Islet precursor cell (in vitro differentiated cells): ENCODE measurements at regions not wholly inside any gene's neighbourhood (a gene's known extent, or its start where the extent isn't known, plus 50 kb on each side); places are given as distances from the start of the nearest gene placed in this dataset.
A peak's percentile ranks its signal among the peaks of the same experiment; 100 is the strongest.
"Not testable (repeated sequence)": the region's sequence is repeated elsewhere in the genome, so short reads cannot be mapped to it uniquely, and the experiment has no call there.

Experiments
- DNase-seq: peaks from one replicate; pipeline ENCODE4 v3.0.0-alpha.2; 2018

DNA sequence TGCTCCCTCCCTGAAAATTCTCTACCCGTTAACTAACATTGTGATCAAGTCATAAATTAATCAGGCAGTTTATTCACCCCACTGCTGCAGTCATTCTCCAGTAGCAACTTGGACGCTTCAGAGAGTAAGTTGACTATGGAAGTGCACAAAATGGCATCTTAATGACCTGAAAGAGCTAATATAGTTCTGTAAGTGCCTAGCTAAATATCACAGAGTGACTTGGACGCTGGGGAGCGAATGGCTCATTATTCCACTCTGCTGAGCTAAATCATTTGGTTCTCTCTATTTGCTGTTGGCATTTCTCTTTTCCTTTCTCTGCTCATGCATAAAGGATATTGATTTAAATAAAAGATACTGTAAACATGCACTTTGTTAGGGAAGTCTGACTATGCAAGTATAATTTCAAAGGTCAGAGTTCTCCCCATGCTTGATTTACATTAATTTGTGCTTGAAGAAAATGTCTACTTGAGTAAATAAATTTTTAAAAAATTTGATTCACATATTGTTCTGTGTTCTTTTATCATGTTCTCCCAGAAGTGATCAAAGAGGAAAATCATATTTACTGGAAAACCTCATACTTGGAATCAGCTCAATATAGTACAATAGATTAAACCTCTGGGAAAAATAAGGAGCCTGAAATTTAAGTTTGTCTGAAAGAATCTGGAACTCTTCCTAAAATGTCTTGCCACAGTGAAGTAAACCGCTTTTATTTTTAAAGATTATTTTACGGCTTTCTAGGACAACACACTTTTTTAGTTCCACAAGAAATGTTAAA is 169.5 kb upstream of the HAPLN1 start:
- no peak for DNase-seq

DNA sequence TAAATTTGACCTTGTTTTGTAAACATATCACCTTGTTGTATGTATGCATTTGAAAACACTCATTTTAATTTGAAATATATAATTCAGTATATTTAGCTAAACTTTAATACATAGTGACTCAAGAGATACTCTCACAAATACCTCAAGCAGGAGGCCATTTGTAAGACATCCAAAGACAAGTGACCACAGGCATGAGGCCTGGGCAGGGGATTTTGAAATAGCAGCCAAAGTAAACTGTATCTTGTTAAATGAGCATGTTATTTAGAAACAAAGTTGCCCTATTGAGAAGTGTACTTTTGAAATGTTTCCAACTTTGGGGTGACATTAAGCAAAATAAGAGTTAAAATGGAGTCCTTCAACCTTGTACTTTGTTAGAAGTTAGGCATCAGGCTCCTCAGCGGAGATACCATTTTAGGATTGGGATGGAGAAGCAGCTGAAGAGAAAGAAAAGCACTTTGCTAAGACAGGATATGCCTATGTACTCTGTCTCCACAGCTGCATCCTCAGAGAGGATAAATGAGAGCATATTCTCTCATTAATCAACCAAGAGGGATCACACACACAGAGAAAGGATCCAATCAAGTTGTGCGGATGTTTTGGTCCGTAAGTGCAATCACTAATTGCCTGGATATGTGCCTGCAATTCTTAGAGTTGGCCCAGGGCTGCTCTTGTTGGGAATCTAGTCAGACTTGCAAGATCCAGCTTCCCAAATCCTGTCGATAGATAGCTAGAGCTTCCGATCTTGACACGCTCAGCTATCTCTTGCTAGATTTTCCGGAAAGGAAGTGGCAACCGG is 157.5 kb upstream of the HAPLN1 start:
- DNase-seq: no peak

DNA sequence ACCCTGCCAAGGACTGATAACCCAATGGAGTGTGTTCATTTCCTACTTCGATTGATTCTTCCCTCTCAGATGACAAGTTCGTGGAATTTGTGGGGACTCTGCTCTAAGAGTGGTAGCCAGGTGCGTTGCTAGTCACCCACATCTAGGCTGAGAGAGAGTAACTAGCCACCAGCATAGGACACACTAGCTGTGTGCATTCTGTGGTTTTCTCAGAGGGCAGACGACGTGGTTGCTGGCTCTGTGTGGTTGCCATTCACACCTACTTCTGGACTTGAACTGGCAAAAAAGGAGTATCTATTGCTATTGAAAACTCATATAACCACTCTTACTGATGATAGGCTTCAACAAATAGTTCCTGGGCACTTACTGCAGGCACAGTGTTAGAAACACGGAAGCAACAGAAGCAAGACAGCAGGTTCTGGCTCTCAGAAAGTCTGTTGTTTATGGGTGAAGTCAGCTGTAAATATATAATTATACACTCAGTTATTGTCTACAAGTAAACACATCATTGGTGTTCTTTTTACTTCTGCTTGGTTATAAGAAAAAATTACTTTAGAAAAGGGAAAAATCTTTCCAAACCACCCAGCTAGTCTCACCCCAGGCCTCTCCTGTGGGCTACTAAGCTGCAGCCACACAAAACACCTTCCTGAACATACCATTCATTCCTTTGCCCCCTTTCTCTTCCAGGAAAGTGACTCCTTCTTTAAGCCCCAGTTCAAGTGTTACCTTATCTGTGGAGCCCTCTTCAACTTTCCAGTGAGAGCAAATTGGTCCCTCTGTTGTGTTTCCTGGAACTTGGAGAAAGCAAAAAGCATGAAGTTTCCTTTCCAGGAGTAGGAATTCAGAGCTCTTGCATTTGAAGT is 151.1 kb upstream of the HAPLN1 start:
- DNase-seq: no peak

DNA sequence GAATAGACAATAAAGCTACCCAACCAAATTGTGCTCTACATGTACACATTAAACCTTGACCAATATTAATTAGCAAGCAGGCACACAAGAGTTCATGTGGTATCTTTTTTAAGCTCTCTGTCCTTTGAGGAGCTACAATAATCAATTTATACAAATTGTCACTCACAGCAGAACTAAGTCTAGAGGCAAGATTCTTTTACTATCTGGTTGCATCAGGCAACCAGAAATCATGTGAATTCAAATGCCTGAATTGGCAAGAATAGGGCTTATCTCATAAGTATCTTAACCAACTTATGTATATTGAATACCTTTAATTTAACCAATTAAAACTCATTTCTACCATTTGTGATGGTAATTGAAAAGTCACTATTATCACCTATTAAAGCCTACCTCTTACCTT is 145.5 kb upstream of the HAPLN1 start:
- no peak for DNase-seq

DNA sequence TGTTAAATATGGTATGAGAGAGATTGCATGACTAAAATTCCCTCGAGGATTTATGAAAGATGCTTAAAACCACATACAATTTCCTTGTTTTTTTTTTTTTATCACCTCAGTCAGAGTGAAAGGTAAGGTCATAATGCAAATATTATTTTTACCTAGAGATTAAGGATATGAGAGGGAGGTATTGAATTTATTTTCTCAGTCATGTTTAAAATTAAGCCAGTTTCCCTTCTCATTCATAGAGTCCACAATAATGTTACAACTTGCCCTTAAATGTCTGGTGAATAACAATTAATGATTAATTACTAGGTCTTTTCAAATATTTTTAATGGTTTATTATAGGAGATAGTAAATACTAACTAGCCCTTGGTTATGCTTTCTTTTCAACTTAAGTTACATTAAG is 144.9 kb upstream of the HAPLN1 start:
- DNase-seq: no peak

DNA sequence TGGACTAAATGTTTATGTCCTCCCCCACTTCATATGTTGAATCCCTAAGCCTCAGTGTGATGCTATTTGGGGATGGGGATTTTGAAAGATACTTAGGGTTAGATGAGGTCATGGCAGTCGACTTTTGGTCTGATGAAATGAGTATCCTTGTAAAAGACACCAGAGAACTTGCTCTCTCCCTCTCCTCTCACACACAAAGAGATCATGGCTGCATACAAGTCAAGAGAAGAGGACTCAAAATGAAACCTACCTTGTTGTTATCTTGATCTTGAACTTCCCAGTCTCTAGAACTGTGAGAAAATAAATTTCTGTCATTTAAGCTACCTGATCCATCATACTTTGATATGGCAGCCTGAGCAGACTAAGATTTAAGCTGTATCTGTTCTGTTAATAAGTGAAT is 144.0 kb upstream of the HAPLN1 start:
- no peak for DNase-seq

DNA sequence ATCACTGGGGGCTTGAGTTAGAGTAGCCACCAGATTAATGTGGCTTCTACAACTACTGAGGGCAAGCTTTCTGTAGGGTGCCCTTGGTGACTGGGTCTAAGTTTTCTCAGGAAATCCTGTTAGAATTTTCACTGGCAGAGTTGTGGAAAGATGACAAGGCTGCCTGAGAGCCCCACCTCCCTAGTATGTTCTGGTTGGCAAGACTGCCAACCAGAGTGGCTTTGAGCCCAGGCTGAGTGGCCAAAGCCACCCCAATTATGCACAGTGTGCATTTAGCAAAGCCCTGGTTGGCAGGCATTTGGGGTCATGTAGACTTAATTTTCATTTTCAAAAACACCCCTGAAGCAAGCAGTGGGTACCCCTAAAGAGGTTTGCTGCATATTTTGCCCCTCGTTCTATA is 136.7 kb upstream of the HAPLN1 start:
- DNase-seq: no peak

DNA sequence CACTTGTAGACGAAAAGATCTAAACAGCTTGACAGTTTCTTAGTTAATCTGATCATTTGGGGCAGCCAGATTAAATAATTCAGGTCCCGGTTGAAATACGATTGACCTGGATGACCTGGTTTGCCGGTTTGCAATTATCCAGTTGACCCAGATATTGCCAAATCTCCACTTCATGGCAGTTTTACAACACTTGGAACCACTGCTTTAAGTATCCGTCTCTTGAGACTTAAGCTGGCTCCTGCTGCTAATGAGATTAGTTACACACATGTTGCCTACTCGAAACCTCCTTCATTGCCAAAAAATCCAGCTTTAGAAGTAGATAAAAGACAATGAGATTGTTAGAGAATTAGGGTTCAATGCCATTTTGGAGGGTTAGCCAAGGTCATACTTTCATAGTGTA is 136.2 kb upstream of the HAPLN1 start:
- no peak for DNase-seq

DNA sequence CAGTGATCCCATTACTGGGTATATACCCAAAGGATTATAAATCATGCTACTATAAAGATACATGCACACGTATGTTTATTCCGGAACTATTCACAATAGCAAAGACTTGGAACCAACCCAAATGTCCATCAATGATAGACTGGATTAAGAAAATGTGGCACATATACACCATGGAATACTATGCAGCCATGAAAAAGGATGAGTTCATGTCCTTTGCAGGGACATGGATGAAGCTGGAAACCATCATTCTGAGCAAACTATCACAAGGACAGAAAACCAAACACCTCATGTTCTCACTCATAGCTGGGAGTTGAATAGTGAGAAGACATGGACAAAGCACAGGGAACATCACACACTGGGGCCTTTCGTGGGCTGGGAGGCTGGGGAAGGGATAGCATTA is 129.8 kb upstream of the HAPLN1 start:
- not testable (repeated sequence) for DNase-seq

DNA sequence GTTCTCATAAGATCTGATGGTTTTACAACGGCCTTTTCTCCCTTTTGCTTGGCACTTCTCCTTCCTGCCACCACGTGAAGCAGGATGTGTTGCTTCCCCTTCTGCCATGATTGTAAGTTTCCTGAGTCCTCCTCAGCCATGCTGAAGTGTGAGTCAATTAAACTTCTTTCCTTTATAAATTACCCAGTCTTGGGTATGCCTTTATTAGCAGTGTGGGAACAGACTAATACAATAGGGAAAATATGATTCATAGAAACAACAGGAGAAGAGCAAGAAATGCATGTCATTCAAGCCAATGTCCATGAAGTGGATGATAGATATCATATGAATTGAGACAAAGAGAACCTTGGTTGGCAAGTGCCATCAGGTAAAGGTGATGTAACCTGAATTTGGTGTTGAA is 128.3 kb upstream of the HAPLN1 start:
- DNase-seq: no peak

DNA sequence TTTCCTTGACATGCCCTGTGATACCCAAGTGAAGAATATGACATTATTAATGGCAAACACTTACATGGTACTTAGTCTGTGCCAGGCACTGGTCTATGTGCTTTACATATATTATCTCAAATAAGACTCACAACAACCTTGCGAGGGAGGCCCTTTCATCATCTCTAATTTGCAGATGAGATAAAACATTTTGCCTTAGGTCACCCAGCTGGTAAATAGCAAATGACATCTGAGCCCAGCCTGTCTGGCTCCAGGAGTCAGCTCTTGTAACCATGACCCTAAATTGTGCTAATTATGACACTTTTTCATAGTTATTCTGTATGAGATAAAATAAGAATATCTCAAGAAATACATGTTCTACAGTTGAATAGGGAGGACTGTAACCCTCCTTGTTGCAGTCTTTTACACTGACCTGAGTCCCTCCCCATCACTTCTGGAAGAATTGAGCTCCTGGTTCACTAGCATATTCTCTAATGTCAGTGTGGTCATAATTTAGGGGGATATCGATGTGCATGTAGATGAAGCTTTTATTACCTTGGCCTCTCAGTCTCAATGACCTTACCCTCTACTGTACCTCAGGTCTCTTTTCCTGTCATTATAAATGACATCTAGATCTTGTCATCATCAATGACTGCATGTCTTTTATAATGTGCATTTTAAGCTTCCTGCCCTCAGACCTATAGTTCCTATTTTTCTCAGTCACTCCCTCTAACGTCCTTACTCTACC is 126.1 kb upstream of the HAPLN1 start:
- DNase-seq: no peak

DNA sequence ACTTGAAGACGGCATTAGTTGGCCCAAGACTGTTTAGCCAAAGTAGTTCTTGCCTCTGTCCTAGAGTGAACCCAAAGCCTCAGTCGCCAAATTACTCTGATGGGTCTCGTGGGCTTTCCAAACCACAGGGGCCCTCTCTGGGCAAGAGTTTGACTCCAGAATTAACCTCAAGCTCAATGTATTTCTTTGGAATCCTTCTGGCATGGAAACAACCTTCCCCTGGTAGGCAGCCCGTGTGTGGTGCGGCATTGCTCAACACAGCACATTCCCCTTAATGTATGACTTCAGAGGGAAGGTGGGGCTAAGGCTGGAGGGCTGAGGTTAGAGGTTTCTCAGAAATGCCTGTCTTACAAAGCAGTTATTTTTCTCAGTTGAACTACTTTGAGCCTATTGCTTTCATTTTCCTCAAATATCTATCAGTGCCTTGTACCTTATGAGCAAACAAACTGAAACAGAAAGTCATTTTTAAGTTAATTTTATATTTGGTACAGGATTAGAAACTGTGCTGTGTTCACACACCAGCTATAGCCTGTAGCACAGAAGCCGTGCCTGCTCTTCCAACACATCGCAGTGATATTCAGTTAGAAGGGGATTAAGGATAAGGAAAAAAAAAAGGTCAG is 123.9 kb upstream of the HAPLN1 start:
- peak; percentile 66 for DNase-seq

DNA sequence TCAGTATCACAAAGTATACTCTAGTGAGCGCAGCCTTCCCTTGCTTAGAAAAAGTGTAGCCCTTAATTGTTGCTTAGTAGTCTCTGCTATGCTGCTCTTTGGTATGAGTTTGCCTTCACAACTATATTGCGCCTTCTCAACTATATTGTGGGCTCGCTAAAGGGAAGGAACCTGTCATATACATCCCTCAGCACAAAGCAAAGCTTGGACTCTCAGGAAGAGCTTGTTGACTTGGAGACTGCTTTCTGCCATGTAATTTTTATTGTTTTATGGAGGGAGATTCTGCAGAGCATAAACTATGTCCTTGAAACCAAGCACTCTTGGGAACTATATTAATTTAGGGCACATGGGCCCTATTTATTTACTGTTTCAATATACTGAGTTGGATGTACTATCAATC is 119.1 kb upstream of the HAPLN1 start:
- no peak for DNase-seq

DNA sequence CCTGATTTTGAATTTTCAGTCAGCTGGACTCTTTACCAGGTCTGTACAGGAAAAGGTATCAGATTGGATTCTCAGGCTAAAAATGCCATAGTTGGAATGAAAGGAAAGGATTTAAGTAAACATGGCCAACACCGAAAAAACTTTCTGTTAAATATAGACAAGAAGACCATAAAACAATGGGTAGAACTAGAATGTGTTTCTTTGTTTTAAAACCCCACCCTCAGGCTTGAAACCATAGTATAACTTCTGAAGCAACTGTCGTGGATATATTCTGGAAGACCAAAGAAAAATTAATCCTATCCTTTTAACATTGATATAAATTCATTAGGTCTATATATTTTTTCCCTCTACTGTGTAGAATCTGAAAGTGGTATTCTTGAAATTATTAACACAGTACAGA is 118.6 kb upstream of the HAPLN1 start:
- no peak for DNase-seq

DNA sequence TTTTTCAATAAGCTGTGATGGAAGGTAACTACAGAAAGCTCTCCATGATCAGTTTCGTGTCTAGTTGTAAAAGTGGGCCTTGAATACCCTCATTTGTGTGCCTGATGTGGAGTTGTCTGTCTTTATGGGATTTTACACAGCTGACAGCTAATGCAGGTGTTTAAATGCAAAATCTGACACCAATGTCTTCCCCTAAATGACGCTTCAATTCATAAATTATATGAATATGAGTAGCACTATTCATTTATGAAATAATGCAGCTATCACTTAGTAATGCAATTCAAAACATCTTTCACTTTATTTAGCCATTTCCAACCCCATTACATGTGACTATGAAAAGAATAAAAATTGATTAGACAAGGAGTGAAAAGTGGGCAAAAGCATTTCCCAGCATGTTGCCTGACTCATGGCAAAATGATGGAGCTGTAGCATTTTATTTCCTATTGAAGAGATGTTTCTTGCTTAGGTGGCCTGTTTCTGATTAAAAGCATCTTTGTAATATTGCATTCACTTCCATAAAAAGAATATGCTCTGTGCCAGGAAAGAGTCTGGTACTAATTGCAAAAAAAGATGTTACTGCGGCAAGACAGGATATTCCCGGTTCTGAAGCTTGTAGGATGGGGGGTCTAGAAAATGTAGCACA is 116.7 kb upstream of the HAPLN1 start:
- DNase-seq: no peak

DNA sequence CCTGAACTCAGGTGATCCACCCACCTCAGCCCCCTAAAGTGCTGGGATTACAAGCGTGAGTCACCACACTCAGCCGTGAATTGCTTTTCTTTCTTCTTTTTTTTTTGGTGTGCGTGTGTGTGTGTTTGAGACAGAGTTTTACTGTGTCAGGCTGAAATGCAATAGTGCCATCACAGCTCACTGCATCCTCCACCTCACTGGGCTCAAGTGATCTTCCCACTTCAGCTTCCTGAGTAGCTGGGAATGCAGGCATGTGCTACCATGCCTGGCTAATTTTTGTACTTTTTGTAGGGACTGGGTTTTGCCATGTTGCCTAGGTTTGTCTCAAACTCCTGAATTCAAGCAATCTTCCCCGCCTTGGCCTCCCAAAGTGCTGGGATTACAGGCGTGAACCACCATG is 113.7 kb upstream of the HAPLN1 start:
- no peak for DNase-seq

DNA sequence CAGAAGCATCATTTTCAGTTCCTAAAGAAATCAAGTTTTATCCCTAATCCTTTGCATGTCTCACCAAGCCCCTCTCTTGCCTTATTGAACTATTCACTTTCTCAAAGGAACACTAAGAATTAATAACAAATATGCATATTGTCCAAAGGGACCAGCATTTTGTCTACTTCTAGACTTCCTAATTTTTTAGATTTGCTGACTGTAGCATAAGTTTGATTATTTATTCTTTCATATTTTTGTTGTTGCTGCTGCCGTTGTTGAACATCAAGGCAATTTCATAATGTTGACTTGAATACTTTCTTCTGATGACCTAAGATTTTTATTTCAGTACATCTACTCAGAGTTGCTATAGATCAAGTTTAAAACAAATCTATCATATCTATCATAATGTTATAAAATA is 111.2 kb upstream of the HAPLN1 start:
- no peak for DNase-seq

DNA sequence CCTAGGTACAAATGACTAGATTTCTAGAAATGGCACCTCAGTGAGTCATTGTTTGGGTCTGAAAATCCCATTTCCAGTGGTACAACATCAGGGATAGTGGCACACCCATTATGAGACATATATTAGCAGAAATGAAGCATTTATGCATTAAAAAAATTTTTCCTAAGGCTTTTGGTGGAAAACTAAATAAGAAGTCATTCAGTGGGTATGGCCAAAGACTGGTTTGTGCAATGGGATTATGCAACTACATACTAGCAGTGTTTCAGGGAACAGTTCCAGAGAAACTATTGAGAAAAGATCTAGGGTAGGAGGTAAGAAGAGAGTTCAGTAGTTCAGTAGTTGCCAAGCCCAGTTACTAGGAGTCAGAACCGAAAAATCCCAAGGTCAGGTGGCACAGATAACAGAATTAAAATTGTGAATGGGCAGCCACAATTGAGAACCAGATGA is 106.5 kb upstream of the HAPLN1 start:
- no peak for DNase-seq

DNA sequence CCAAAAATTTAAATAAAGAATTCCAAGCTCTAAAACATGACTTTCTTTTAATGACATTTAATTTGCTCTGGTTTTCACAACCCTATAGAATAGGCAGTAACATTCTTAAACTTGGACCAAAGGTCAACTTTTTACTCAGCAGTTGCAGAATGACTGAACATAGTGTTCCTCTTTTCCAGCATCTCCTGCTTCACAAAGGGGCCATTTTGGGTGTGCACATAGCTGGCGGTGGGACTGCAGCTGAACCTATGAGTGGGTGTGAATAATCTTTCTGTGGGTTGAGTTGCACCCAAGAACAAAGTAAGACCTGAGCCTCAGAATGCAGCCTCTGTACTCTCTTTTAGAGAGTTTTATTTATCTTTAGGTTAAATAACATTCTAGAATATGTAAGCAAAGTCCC is 96.9 kb upstream of the HAPLN1 start:
- DNase-seq: no peak

DNA sequence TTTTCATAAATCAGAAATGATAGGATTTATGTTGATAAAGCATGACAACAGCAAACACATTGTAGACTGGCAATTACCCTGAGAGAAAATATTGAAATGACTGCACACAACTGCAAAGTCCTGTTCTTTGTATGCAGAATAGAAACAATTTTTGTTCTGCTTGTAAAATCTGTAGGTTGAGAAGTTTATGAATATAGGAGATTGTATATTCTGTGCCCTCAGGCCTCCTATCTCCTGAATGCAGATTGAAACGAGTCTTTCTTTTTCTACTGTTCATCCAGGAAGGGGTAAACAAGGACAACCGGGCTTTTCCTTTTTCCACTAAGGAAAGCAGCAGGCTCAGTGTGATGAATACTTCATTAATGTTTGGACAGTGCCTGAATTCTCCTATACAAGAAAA is 95.0 kb upstream of the HAPLN1 start:
- DNase-seq: no peak

DNA sequence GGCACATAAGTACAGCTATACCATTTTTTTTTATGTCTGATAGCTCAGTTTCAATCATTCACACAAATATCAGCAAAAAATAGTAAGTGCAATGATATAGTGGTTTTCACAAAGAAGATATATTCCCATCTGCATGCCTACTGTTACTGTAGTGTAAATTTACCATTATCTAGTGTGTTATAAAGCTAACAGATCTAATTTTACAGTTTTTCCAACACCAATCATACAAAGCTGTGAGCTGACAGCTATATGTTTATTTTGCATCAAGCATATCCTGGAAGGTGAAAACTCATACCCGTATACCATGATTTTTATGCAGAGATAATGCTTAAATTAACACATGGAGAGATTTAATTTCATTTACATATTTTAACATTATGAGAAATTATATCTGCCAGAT is 89.9 kb upstream of the HAPLN1 start:
- no peak for DNase-seq

DNA sequence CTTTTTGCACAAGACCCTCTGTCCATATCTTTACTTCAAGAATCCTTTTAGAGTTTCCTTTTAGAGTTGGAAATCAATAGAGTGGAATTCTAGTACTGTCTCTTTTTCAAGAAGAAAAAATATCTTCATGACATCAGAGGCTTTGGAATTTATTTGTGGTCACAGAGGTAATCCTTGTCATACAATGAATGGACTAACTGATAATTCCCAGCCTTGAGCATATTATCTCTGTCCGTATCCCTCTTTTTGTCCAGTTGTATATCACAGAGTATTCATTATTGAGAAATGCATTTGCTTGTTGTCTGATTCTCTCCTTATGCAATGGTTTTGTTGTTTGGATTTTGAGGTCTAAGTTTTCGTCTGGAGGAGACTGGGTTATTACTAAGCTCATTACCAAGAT is 82.0 kb upstream of the HAPLN1 start:
- DNase-seq: no peak
